ENCODE measurements at regions not wholly inside any gene's neighbourhood (a gene's known extent, or its start where the extent isn't known, plus 50 kb on each side); places are given as distances from the start of the nearest gene placed in this dataset.

DNA sequence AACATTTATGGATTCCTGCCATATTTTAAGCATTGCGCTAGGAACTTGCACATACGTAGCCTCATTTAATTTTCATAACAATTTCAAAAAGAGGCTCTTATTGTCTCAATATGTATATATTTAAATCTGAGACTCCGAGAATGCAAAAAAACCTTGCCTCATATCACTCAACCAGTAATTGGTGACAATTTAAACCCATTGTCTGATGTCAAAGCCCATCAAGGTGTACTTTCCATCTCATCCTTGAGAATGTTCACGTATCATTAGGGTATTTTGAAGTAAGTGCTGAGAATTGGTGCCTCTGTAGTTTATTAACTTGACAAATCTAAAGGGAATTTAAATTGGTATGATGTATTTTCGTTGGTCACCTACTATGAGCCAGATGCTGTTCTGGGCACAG, 136.5 kb downstream of the FAM76B start:
- TF ChIP-seq, protein P1, sequence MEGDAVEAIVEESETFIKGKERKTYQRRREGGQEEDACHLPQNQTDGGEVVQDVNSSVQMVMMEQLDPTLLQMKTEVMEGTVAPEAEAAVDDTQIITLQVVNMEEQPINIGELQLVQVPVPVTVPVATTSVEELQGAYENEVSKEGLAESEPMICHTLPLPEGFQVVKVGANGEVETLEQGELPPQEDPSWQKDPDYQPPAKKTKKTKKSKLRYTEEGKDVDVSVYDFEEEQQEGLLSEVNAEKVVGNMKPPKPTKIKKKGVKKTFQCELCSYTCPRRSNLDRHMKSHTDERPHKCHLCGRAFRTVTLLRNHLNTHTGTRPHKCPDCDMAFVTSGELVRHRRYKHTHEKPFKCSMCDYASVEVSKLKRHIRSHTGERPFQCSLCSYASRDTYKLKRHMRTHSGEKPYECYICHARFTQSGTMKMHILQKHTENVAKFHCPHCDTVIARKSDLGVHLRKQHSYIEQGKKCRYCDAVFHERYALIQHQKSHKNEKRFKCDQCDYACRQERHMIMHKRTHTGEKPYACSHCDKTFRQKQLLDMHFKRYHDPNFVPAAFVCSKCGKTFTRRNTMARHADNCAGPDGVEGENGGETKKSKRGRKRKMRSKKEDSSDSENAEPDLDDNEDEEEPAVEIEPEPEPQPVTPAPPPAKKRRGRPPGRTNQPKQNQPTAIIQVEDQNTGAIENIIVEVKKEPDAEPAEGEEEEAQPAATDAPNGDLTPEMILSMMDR (IDR thresholded peaks at IDR 0.05): no peak
- TF ChIP-seq POLR2A (IDR thresholded peaks at IDR 0.05): no peak

Data from right lobe of liver (tissue), 4 donors.